Bronchial epithelial cell (primary cell): ENCODE measurements at regions not wholly inside any gene's neighbourhood (a gene's known extent, or its start where the extent isn't known, plus 50 kb on each side); places are given as distances from the start of the nearest gene placed in this dataset.

Experiments used
- DNase-seq: peaks from one replicate; pipeline ENCODE4 v3.0.0-alpha.2; 2010; ENCODE audit warnings: low read depth
- FAIRE-seq: peaks from 2 replicates; lab custom pipeline; 2011; peaks lifted over from hg19 to GRCh38; lab: Jason Lieb, UNC
- H3K27me3 ChIP-seq: 2 replicates; pipeline ENCODE4 v1.5.1; 2011; ENCODE audit warnings: low read length; ENCODE audit not compliant: control insufficient read depth, insufficient read depth
- H3K36me3 ChIP-seq: 2 replicates; pipeline ENCODE4 v1.5.1; 2011; ENCODE audit warnings: low read length; ENCODE audit not compliant: control insufficient read depth, insufficient read depth
- H3K4me3 ChIP-seq: 2 replicates; pipeline ENCODE4 v1.5.1; 2011; ENCODE audit warnings: mild to moderate bottlenecking, low read depth, low read length, control low read depth
- TF ChIP-seq, protein P1 (sequence below): IDR thresholded peaks from 2 replicates; pipeline ENCODE4 v1.5.1; 2011; ENCODE audit warnings: mild to moderate bottlenecking, moderate library complexity, low read length, control low read depth, inconsistent platforms; ENCODE audit not compliant: insufficient read depth, severe bottlenecking

GRCh38 chr21:16013570-16013969 is 283.8 kb downstream of the USP25 start:
- TF ChIP-seq, protein P1, sequence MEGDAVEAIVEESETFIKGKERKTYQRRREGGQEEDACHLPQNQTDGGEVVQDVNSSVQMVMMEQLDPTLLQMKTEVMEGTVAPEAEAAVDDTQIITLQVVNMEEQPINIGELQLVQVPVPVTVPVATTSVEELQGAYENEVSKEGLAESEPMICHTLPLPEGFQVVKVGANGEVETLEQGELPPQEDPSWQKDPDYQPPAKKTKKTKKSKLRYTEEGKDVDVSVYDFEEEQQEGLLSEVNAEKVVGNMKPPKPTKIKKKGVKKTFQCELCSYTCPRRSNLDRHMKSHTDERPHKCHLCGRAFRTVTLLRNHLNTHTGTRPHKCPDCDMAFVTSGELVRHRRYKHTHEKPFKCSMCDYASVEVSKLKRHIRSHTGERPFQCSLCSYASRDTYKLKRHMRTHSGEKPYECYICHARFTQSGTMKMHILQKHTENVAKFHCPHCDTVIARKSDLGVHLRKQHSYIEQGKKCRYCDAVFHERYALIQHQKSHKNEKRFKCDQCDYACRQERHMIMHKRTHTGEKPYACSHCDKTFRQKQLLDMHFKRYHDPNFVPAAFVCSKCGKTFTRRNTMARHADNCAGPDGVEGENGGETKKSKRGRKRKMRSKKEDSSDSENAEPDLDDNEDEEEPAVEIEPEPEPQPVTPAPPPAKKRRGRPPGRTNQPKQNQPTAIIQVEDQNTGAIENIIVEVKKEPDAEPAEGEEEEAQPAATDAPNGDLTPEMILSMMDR: no peak
- H3K36me3 ChIP-seq: no peaks in the 10 kb centered on the region

GRCh38 chr21:16020878-16021277 is 291.1 kb downstream of the USP25 start:
- DNase-seq (no peak), FAIRE-seq (no peak)
- TF ChIP-seq, protein P1: no peak
- H3K4me3 ChIP-seq: no peak overlapping the region
- no peaks in the 10 kb centered on the region for H3K36me3 ChIP-seq
- no peaks in the 10 kb centered on the region for H3K27me3 ChIP-seq

More at GRCh38 chr21:16013570-16013969, 283.8 kb downstream of the USP25 start:
- FAIRE-seq (no peak), DNase-seq (no peak)
- Histone ChIP-seq H3K27me3 (no peaks in the 10 kb centered on the region), H3K4me3 (no peak overlapping the region)

DNA sequence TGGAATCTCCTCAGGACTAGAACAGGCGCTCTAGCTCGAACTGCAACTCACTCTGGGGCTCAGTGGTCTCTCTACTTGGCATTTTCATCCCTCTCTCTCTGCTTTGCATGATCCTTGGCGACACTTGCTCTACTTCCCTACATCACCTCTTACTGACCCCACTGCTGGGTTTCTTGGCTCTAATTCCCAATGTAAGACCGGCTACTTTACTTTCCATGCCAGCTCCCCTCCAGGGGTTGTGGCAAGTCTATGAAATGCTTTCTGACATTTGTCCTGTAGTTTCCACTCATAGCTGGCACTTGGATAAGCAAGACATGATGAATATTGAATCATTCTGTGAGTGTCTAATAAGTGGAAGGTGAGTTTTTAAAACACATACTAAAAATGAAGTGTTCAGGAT is 292.3 kb downstream of the USP25 start:
- Histone ChIP-seq H3K36me3 (no peaks in the 10 kb centered on the region), H3K27me3 (no peaks in the 10 kb centered on the region), H3K4me3 (no peak overlapping the region)
- TF ChIP-seq, protein P1: no peak
- no peak for FAIRE-seq
- no peak for DNase-seq

DNA sequence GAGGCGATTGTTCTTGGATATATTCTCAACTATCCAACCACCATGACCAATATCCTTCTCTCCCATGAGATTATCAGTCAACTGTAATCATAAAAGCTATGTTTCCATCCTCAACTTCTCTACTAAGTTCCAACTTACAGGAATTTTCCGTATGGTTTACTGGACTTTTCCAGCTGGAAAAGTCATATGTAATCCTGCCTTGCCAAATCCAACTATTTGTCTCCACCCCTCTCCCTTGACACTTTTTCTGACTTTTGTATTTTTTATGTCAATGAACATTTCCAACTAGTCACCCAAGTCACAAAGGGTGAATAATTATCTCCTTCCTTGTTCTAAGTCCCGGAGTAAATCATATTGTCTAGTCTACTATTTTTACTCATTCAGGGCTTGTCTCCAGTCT is 293.1 kb downstream of the USP25 start:
- no peak overlapping the region for H3K4me3 ChIP-seq
- DNase-seq (no peak), FAIRE-seq (no peak)
- no peaks in the 10 kb centered on the region for H3K36me3 ChIP-seq
- H3K27me3 ChIP-seq: no peaks in the 10 kb centered on the region
- TF ChIP-seq, protein P1: no peak

DNA sequence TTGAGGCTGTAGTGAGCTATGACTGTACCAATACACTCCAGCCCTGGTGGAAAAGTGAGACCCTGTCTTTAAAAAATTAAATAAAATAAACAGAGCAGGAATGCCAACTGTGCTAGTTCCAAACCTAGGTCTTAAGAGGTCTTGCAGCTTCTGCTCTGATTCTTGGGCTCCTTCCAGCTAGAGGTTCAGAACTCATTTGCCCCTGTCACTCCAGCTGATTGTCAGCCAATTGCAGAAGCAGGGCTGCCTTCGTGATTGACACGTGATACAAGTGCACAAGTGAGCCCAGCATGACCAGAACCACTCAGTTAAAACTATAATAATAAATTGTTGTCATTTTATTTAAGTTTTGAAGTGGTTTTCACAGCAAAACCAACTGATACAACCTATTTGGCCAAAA is 298.4 kb downstream of the USP25 start:
- Histone ChIP-seq H3K36me3 (no peaks in the 10 kb centered on the region), H3K4me3 (no peak overlapping the region)
- no peak for FAIRE-seq

More for the DNA sequence above, 298.4 kb downstream of the USP25 start:
- TF ChIP-seq, protein P1: no peak
- H3K27me3 ChIP-seq: no peaks in the 10 kb centered on the region
- DNase-seq: no peak
